ENCODE measurements at regions not wholly inside any gene's neighbourhood (a gene's known extent, or its start where the extent isn't known, plus 50 kb on each side); places are given as distances from the start of the nearest gene placed in this dataset.
"Not testable (repeated sequence)": the region's sequence is repeated elsewhere in the genome, so short reads cannot be mapped to it uniquely, and the experiment has no call there.

- no peak for DNase-seq
Observed at GRCh38 chr3:144549166-144549565, 577.5 kb downstream of the DIPK2A start.

- no peak for DNase-seq
Observed at GRCh38 chr3:144552346-144553057, 580.9 kb downstream of the DIPK2A start.

GRCh38 chr3:144553301-144553700 is 581.7 kb downstream of the DIPK2A start:
- no peak for DNase-seq

- no peak for DNase-seq
Observed at GRCh38 chr3:144554889-144555288, 583.3 kb downstream of the DIPK2A start.

GRCh38 chr3:144556392-144556791 is 584.8 kb downstream of the DIPK2A start:
- no peak for DNase-seq

- DNase-seq = no peak
Observed at GRCh38 chr3:144557515-144557914, 585.9 kb downstream of the DIPK2A start.

- no peak for DNase-seq
Observed at GRCh38 chr3:144564011-144564410, 592.4 kb downstream of the DIPK2A start.

- DNase-seq = no peak
Observed at GRCh38 chr3:144566320-144566719, 594.7 kb downstream of the DIPK2A start.

GRCh38 chr3:144569651-144570050 is 598.0 kb downstream of the DIPK2A start:
- DNase-seq = no peak

- DNase-seq = no peak
Observed at GRCh38 chr3:144583871-144584270, 612.2 kb downstream of the DIPK2A start.

GRCh38 chr3:144585408-144585807 is 613.8 kb downstream of the DIPK2A start:
- DNase-seq = no peak

GRCh38 chr3:144585953-144586352 is 614.3 kb downstream of the DIPK2A start:
- no peak for DNase-seq

- DNase-seq = no peak
Observed at GRCh38 chr3:144586382-144586781, 614.8 kb downstream of the DIPK2A start.

- no peak for DNase-seq
Observed at GRCh38 chr3:144590854-144591253, 619.2 kb downstream of the DIPK2A start.

GRCh38 chr3:144593881-144594280 is 622.3 kb downstream of the DIPK2A start:
- DNase-seq = no peak

GRCh38 chr3:144620236-144620635 is 648.6 kb downstream of the DIPK2A start:
- DNase-seq = not testable (repeated sequence)

- DNase-seq = no peak
Observed at GRCh38 chr3:144622845-144623244, 651.2 kb downstream of the DIPK2A start.

GRCh38 chr3:144624656-144625055 is 653.0 kb downstream of the DIPK2A start:
- DNase-seq = no peak

GRCh38 chr3:144626835-144627234 is 655.2 kb downstream of the DIPK2A start:
- DNase-seq = no peak

- no peak for DNase-seq
Observed at GRCh38 chr3:144629381-144629780, 657.8 kb downstream of the DIPK2A start.

GRCh38 chr3:144636833-144637232 is 665.2 kb downstream of the DIPK2A start:
- no peak for DNase-seq

- DNase-seq = no peak
Observed at GRCh38 chr3:144638009-144638408, 666.4 kb downstream of the DIPK2A start.

- no peak for DNase-seq
Observed at GRCh38 chr3:144643771-144644198, 672.2 kb downstream of the DIPK2A start.

- no peak for DNase-seq
Observed at GRCh38 chr3:144645300-144645699, 673.7 kb downstream of the DIPK2A start.

GRCh38 chr3:144650380-144650779 is 678.8 kb downstream of the DIPK2A start:
- no peak for DNase-seq
